ENCODE measurements at regions not wholly inside any gene's neighbourhood (a gene's known extent, or its start where the extent isn't known, plus 50 kb on each side); places are given as distances from the start of the nearest gene placed in this dataset.

DNA sequence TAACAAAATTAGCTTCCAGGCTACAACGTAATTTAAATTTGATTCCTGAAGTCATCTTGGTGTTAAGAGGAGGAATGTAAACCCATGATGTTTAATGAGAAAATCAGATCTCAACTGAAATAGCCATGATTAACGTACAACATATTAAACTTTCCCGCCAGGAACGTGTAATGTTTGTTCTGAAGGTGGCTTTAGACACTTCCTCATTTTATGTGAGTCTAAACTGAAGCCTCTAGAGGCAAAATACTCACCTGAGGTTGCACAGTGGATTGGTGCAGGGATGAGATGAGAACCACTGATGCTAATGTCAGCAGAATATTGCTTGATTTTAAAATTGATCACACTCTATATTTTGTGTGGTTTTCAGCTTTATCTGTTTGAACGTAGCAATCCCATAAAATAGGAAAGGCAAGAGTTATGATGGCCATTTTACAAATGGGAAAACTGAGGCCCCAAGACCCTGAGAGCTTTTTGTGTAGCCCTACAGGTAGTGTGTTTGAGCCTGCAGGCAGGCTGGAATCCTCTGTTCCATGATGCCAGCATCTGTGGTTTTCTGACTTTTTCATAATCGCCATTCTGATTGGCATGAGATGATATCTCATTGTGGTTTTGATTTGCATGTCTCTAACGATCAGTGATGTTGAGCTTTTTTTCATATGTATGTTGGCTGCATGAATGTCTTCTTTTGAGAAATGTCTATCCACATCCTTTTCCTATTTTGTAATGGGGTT, 243.7 kb upstream of the BMPER start:
- Mint-ChIP-seq H3K4me1 (ENCODE audit: low read depth) (peaks cover 11% of the 10 kb centered on the region), H3K4me3 (no peak overlapping the region), H3K27me3 (no peaks in the 10 kb centered on the region), H3K27ac (no peak overlapping the region), H3K36me3 (ENCODE audit: low read depth) (no peaks in the 10 kb centered on the region), H3K9me3 (peaks cover 2% of the 10 kb centered on the region)
- no peak for DNase-seq

DNA sequence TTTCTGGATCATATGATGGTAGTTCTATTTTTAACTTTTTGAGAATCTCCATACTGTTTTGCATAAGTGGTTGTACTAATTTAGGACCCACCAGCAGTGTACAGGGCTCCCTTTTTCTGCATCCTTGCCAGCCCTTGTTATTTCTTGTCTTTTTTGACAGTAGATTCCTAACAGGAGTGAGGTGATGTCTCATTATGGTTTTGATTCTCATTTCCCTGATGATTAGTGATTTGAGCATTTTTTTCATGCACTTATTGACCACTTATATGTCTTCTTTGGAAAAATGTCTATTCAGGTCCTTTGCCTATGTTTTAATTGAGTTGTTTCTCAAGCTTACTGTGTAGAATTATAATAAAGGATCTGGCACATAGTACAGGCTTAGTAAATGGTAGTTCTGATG, 238.8 kb upstream of the BMPER start:
- peaks cover 2% of the 10 kb centered on the region for H3K9me3 Mint-ChIP-seq
- no peaks in the 10 kb centered on the region for H3K36me3 Mint-ChIP-seq (ENCODE audit: low read depth)
- H3K4me1 Mint-ChIP-seq (ENCODE audit: low read depth), result peaks cover 8% of the 10 kb centered on the region
- H3K4me3 Mint-ChIP-seq, result no peak overlapping the region
- no peak for DNase-seq
- H3K27ac Mint-ChIP-seq, result no peak overlapping the region
- no peaks in the 10 kb centered on the region for H3K27me3 Mint-ChIP-seq

DNA sequence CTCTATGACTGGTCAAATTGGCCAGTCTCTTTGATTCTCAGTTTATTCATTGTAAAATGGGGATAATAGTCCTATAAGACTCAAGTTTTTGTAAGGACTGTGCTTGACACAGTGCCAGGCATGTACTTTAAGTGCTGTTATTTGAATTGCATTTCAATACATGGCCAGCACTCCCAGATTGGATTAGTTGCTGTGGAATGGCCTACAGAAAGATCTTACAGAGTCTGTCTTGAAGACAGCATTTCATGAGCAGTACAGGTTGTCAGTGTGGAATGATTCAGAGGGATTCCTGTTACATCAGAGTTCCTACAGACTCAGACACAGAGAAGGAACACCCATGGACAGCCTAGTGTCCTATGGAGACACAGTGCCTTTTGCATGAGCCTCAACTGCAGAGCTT, 238.1 kb upstream of the BMPER start:
- Mint-ChIP-seq H3K36me3 (ENCODE audit: low read depth) (no peaks in the 10 kb centered on the region), H3K4me1 (ENCODE audit: low read depth) (peaks cover 2% of the 10 kb centered on the region), H3K27me3 (no peaks in the 10 kb centered on the region), H3K27ac (no peak overlapping the region), H3K4me3 (no peak overlapping the region), H3K9me3 (peaks cover 2% of the 10 kb centered on the region)
- DNase-seq, result no peak

DNA sequence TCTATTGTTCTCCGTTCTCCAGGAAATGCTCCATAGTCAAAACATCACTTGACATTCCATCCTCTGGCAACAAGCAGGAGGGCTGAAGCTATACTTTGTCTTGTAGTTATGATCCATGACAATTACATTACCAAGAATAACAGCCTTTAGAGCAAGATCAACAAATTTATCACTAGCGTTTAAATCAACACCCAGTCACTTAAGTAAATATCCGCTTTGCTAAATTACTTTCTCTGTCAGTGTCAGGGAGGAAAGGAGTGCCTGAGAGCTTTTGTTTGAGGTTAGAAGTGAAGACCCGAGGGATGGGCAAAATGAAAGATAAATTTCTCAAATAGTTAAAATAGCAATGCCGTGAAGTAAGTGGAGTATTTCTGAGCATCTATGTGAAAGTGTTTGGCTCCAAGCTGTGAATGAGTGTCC, 236.1 kb upstream of the BMPER start:
- H3K36me3 Mint-ChIP-seq (ENCODE audit: low read depth), result no peaks in the 10 kb centered on the region
- H3K4me3 Mint-ChIP-seq, result no peak overlapping the region
- no peak overlapping the region for H3K27ac Mint-ChIP-seq
- H3K9me3 Mint-ChIP-seq, result peaks cover 2% of the 10 kb centered on the region
- DNase-seq, result no peak
- no peaks in the 10 kb centered on the region for H3K4me1 Mint-ChIP-seq (ENCODE audit: low read depth)
- no peaks in the 10 kb centered on the region for H3K27me3 Mint-ChIP-seq

DNA sequence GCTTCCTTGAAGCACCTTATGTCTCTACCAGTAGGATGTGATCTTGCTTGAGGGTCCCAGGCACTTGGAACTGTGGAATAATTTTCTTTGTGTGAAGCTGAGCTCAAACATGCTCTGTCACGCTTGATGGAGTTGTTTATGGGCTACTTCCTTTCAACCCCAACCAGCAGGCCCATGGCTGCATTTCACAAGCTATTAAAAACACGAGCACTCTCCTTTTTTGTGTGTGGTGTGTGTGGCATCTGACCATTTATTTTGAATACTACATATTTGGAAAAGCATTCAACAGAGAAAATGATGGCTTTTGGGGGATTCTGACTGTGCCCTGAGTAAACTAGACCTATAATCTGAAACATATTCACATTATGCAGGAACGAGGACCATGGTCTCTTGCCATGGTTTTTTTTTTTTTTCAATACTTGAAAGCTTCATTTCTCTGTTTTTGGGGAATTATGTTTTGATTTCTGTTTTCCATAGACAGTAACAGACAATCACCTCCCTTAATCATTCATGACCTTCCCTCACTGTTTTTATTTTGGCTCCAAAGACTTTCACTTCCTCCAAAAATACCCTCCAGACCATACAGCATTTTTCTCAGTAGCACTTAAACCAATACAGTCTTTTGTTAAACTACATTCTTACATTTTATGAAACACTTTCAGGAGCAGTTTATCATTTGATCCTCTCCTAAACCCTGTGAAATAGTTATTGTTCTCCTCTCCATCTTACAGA, 233.6 kb upstream of the BMPER start:
- H3K27ac Mint-ChIP-seq, result no peak overlapping the region
- H3K9me3 Mint-ChIP-seq, result no peaks in the 10 kb centered on the region
- no peaks in the 10 kb centered on the region for H3K4me1 Mint-ChIP-seq (ENCODE audit: low read depth)
- no peak for DNase-seq
- H3K36me3 Mint-ChIP-seq (ENCODE audit: low read depth), result no peaks in the 10 kb centered on the region
- no peaks in the 10 kb centered on the region for H3K27me3 Mint-ChIP-seq
- no peak overlapping the region for H3K4me3 Mint-ChIP-seq

DNA sequence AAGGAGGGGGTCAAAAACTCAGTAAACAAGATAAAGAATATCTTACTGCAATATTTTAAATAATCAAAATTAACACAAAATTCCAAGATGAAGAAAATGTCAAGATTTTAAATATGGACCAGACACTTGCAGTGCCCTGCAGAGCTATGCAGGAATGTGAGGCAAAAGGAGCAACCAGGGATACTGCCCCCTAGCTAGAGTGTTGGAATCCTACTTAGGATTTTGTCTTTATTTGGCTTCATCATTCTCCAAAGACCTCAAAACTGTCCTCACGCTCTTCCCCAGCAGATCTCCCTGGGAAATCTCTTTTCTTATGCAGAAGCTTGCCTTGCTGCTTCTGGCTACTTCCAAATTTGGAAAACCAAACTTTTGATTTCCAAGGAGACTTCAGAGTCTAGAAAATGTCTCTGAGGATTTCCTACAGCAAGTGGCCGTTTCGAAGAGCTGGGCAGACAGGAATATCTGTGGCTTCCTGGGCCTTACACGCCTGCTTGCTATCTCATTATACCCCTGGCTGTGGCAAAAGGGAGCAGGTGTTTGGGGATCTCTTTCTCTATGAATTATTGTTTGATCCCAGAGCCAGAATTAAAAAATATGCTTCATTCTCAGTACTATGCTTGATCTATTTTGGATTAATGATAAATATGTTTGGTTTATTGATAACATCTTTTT, 232.2 kb upstream of the BMPER start:
- no peak for DNase-seq
- Mint-ChIP-seq H3K9me3 (no peaks in the 10 kb centered on the region), H3K4me3 (no peak overlapping the region), H3K27me3 (no peaks in the 10 kb centered on the region), H3K36me3 (ENCODE audit: low read depth) (no peaks in the 10 kb centered on the region), H3K27ac (no peak overlapping the region), H3K4me1 (ENCODE audit: low read depth) (no peaks in the 10 kb centered on the region)

DNA sequence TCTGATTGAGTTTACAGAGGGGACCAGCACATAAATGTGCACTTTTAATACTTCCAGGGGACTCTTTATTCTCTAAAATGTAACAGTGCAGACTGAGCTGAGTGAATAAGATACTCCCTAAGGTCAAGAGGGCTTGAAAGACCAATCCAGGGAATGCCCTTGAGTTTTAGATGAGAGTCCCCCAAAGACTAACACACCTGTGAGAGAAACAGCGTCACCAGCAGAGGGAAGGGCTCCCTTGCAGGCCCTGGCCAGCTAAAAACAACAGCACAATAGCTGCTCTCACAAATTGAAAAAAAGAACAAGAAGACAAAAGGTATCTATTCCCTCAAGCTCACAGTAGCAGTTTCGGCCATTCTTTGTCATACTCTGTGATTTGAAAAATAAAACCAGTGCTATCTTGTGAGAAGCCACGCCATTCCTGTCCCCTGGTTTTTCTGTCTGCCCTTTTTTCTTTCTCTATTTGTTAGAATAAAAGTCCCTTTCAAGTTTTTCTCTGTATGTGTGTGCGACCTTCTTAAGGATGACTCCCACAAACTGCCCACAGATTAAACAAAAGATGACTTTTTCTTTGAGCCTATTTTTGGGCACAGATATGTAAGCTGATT, 230.4 kb upstream of the BMPER start:
- Mint-ChIP-seq H3K4me3 (no peak overlapping the region), H3K27me3 (no peaks in the 10 kb centered on the region), H3K4me1 (ENCODE audit: low read depth) (no peaks in the 10 kb centered on the region), H3K27ac (no peak overlapping the region), H3K36me3 (ENCODE audit: low read depth) (peaks cover 8% of the 10 kb centered on the region), H3K9me3 (peaks cover 2% of the 10 kb centered on the region)
- DNase-seq, result no peak

DNA sequence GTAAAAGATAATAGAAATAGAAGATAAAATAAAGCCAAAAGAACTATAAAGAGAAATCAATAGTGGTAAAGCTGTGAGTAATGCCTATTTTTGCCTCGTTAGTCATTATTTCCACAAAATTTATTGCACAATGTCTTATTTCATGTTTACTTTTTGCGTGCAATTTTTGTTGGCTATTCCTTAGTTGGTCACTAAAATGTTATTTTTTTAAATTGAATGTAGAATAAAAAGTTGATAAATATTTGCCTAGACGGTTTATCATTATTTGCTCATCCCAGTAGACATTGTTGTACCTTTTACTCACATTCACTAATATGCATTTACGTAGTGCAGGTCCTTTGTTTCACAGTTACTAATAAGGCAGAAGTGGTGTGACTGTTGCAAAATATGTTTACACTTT, 227.8 kb upstream of the BMPER start:
- Mint-ChIP-seq H3K9me3 (peaks cover 2% of the 10 kb centered on the region), H3K27me3 (no peaks in the 10 kb centered on the region), H3K27ac (no peak overlapping the region), H3K36me3 (ENCODE audit: low read depth) (peaks cover 9% of the 10 kb centered on the region), H3K4me3 (no peak overlapping the region), H3K4me1 (ENCODE audit: low read depth) (no peaks in the 10 kb centered on the region)
- no peak for DNase-seq

DNA sequence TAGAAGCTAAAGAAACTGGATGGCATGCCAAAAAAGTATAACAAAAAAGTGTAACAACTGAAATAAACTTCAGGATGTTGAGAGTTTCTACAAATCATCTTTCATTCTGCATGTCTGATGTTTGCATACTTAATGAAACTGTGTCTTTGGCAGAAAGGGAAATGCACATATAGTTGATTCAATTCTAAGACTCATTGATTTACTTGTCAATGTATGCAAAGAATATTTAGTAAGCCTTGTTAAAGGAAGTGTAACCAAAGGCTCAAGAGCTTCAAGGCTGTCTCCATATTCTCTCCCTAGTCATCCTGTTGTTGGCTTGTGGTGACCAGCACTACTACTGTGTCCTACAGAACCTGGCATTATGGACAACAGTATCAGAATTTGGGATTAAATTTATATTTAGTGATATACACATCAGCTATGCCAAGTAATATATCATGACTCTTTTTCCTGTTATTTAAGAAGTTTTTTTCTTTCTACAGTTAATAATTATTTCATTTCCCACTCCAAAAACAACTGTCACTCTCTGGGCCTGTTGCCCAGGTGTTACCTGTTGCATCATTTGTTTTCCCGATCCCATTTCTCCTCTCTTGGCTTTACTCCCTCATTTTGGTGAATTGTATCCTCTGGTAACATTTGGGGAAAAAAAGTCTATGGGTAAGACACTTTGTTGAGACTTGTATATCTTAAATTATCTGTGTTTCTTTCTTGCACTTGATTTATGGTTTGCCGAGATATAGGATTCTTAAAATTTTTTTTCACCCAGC, 226.6 kb upstream of the BMPER start:
- Mint-ChIP-seq H3K4me3 (no peak overlapping the region), H3K4me1 (ENCODE audit: low read depth) (no peaks in the 10 kb centered on the region)
- no peak for DNase-seq

DNA sequence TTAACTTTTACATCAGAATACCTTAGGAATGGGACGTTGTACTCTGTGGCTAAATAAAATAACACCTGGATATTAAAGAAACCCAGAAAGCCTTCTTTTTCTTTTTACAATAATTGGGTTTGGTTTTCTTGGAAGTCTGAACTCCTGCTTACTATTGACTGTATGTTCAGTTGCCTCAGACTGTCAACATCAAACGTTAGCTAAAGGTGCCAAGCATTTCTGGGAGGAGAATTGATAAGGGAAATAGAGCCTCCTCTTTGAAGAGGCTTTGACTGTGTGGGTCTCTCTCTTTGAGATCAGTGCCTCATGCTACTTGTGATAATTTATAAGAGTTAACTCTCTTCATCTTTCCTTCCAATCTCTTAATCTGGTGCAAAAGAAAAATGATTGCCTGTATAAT, 224.7 kb upstream of the BMPER start:
- Mint-ChIP-seq H3K9me3 (peaks cover 5% of the 10 kb centered on the region), H3K4me1 (ENCODE audit: low read depth) (no peaks in the 10 kb centered on the region), H3K4me3 (no peak overlapping the region), H3K36me3 (ENCODE audit: low read depth) (peaks cover 17% of the 10 kb centered on the region), H3K27me3 (no peaks in the 10 kb centered on the region), H3K27ac (no peak overlapping the region)
- DNase-seq, result no peak

More for the DNA sequence above, 226.6 kb upstream of the BMPER start:
- H3K27me3 Mint-ChIP-seq, result no peaks in the 10 kb centered on the region
- H3K9me3 Mint-ChIP-seq, result peaks cover 2% of the 10 kb centered on the region
- H3K36me3 Mint-ChIP-seq (ENCODE audit: low read depth), result peaks cover 9% of the 10 kb centered on the region
- H3K27ac Mint-ChIP-seq, result no peak overlapping the region

DNA sequence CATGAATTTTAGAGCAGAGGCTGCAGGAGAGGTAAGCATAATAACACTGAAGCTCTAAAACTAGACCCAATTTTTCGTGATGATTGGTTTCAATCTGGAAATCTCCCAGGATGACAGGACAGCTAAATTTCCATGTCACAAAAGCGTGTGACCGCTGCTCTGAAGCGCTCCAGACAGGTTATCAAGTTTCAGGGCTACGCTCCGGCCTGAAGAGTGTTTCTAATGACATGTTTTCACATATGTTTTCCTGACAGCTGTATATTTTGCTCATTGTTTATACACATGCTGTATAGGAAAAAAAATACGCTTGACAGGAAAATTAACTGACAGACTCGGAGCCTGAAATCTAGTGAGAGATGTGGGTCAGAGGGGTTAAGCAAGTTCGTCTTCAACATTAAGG, 219.8 kb upstream of the BMPER start:
- H3K4me1 Mint-ChIP-seq (ENCODE audit: low read depth), result no peaks in the 10 kb centered on the region
- H3K9me3 Mint-ChIP-seq, result peaks cover 7% of the 10 kb centered on the region
- H3K27me3 Mint-ChIP-seq, result no peaks in the 10 kb centered on the region
- no peak overlapping the region for H3K27ac Mint-ChIP-seq
- no peak for DNase-seq
- H3K36me3 Mint-ChIP-seq (ENCODE audit: low read depth), result peaks cover 27% of the 10 kb centered on the region
- H3K4me3 Mint-ChIP-seq, result no peak overlapping the region

DNA sequence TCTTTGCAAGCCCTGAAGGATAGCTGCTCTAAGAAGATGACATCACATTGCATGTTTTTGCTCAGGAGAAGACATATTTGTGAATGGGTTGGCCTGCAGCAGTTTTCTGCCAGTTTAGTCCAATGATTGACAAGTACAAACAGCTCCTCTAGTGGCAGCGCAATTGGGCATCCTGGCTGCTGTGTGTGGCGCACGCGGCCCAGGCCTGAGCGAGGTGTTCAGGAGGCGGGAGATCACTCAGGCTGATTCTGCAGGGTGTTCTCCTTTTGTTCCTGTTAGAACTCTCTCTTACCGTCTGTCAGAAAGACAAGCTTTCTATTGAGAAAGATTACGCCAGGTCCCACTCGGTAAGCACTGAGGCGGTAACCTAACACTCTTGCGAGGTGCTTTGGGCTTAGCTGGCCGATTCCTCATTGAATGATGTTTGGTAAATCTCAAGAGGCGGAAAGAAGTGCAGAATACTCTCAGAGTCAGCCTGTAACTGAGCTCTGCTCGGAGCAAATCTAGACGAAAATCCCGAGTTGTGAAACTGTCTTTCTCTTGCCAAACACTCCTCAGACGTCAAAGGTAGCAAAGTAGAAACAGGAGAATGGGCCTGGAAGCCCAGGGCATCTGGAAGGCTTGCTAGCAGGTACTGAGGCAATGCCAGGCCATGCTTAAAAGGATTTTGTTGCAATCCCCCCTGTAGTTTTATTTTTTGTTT, 219.2 kb upstream of the BMPER start:
- no peaks in the 10 kb centered on the region for H3K27me3 Mint-ChIP-seq
- H3K9me3 Mint-ChIP-seq, result peaks cover 10% of the 10 kb centered on the region

DNA sequence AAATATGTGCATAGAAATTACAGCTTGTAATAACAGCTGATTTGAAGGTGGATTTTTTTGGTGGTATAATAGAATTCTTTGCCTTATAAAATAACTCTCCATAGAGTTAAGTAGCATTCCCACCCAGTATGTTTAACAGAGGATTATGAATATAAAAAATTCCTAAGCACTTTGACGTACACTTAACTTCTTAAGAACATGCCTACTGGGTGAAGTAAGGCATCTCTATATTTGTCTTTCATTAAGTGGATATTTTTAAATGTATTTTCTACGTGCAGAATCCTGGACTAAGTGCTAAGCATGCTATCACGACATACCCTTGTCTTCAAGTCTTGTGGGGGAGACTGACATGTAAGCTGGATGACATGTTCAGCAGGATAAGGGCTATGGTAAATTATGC, 217.7 kb upstream of the BMPER start:
- DNase-seq, result no peak
- H3K36me3 Mint-ChIP-seq (ENCODE audit: low read depth), result peaks cover 29% of the 10 kb centered on the region
- H3K27ac Mint-ChIP-seq, result no peak overlapping the region
- no peaks in the 10 kb centered on the region for H3K4me1 Mint-ChIP-seq (ENCODE audit: low read depth)
- peaks cover 10% of the 10 kb centered on the region for H3K9me3 Mint-ChIP-seq
- no peak overlapping the region for H3K4me3 Mint-ChIP-seq
- no peaks in the 10 kb centered on the region for H3K27me3 Mint-ChIP-seq

More for the DNA sequence above, 219.2 kb upstream of the BMPER start:
- H3K27ac Mint-ChIP-seq, result no peak overlapping the region
- H3K4me1 Mint-ChIP-seq (ENCODE audit: low read depth), result no peaks in the 10 kb centered on the region
- peaks cover 30% of the 10 kb centered on the region for H3K36me3 Mint-ChIP-seq (ENCODE audit: low read depth)
- DNase-seq, result no peak
- no peak overlapping the region for H3K4me3 Mint-ChIP-seq

DNA sequence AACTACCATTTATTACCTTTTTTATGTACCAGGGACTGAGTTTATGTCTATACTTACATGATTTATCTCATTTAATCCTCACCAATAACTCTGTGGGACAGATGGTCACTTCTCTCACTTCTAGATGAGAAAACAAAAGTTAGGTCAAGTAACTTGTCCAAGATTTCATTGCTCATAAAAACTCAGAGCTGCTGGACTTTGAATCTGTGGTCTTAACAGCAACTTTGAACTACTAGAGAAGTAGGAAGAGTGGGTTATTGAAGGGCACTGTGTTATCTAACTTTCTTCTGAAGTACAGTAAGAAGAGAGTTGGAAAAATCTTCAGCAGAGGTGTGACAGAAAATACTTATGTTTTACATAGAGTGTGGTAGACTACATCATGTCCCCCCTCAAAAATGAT, 214.2 kb upstream of the BMPER start:
- no peak overlapping the region for H3K27ac Mint-ChIP-seq
- H3K4me3 Mint-ChIP-seq, result no peak overlapping the region
- H3K27me3 Mint-ChIP-seq, result no peaks in the 10 kb centered on the region

More for the DNA sequence above, 214.2 kb upstream of the BMPER start:
- Mint-ChIP-seq H3K9me3 (peaks cover 7% of the 10 kb centered on the region), H3K36me3 (ENCODE audit: low read depth) (peaks cover 18% of the 10 kb centered on the region), H3K4me1 (ENCODE audit: low read depth) (no peaks in the 10 kb centered on the region)
- no peak for DNase-seq

Data from activated T-cell treated with anti-CD3 and anti-CD28 coated beads, Interleukin-2, amount 50 U/mL, for 24 hours (primary cell).